NCI-H2227 (cell line): ENCODE measurements at regions not wholly inside any gene's neighbourhood (a gene's known extent, or its start where the extent isn't known, plus 50 kb on each side); places are given as distances from the start of the nearest gene placed in this dataset.
A peak's percentile ranks its signal among the peaks of the same experiment; 100 is the strongest.
"Not testable (repeated sequence)": the region's sequence is repeated elsewhere in the genome, so short reads cannot be mapped to it uniquely, and the experiment has no call there.

ENCODE experiments used
- DNase-seq: peaks from one replicate; lab custom pipeline; 2025; ENCODE audit not compliant: unreplicated experiment; lab: John Stamatoyannopoulos, UW

- no peak for DNase-seq
These were observed 99.0 kb upstream of the CDYL start for GRCh38 chr6:4677011-4677750.

GRCh38 chr6:4676016-4676415 is 100.2 kb upstream of the CDYL start:
- DNase-seq, result no peak

GRCh38 chr6:4675121-4675520 is 101.1 kb upstream of the CDYL start:
- DNase-seq, result peak; percentile 26

GRCh38 chr6:4673861-4674260 is 102.3 kb upstream of the CDYL start:
- DNase-seq, result no peak

GRCh38 chr6:4672772-4673171 is 103.4 kb upstream of the CDYL start:
- DNase-seq, result no peak

GRCh38 chr6:4671587-4672115 is 104.6 kb upstream of the CDYL start:
- no peak for DNase-seq

GRCh38 chr6:4670824-4671409 is 105.3 kb upstream of the CDYL start:
- DNase-seq, result no peak

- no peak for DNase-seq
These were observed 105.9 kb upstream of the CDYL start for GRCh38 chr6:4670290-4670689.

GRCh38 chr6:4668271-4669179 is 107.7 kb upstream of the CDYL start:
- no peak for DNase-seq

- no peak for DNase-seq
These were observed 108.6 kb upstream of the CDYL start for GRCh38 chr6:4667591-4667990.

GRCh38 chr6:4666886-4667513 is 109.2 kb upstream of the CDYL start:
- no peak for DNase-seq

- no peak for DNase-seq
These were observed 110.5 kb upstream of the CDYL start for GRCh38 chr6:4665489-4666417.

GRCh38 chr6:4664911-4665310 is 111.3 kb upstream of the CDYL start:
- no peak for DNase-seq

GRCh38 chr6:4664117-4664626 is 112.0 kb upstream of the CDYL start:
- DNase-seq, result no peak

- DNase-seq, result no peak
These were observed 113.3 kb upstream of the CDYL start for GRCh38 chr6:4662886-4663285.

GRCh38 chr6:4661391-4661790 is 114.8 kb upstream of the CDYL start:
- no peak for DNase-seq

- no peak for DNase-seq
These were observed 115.6 kb upstream of the CDYL start for GRCh38 chr6:4660377-4661321.

- DNase-seq, result not testable (repeated sequence)
These were observed 116.5 kb upstream of the CDYL start for GRCh38 chr6:4659719-4660118.

GRCh38 chr6:4658486-4658885 is 117.7 kb upstream of the CDYL start:
- DNase-seq, result no peak
